AG09309 (cell line): ENCODE measurements at regions not wholly inside any gene's neighbourhood (a gene's known extent, or its start where the extent isn't known, plus 50 kb on each side); places are given as distances from the start of the nearest gene placed in this dataset.

Experiments
- DNase-seq: peaks from one replicate; pipeline ENCODE4 v3.0.0-alpha.2; 2010; ENCODE audit warnings: low read depth
- H3K4me3 ChIP-seq: 2 replicates; pipeline ENCODE4 v1.5.1; 2011; ENCODE audit warnings: mild to moderate bottlenecking, low read depth, low read length, moderate library complexity; ENCODE audit not compliant: control insufficient read depth
- CTCF ChIP-seq: IDR thresholded peaks from 2 replicates; pipeline ENCODE4 v1.5.1; 2011; ENCODE audit warnings: mild to moderate bottlenecking, low read depth, low read length, inconsistent platforms; ENCODE audit not compliant: insufficient read depth, control insufficient read depth; ENCODE audit errors: missing control alignments

DNA sequence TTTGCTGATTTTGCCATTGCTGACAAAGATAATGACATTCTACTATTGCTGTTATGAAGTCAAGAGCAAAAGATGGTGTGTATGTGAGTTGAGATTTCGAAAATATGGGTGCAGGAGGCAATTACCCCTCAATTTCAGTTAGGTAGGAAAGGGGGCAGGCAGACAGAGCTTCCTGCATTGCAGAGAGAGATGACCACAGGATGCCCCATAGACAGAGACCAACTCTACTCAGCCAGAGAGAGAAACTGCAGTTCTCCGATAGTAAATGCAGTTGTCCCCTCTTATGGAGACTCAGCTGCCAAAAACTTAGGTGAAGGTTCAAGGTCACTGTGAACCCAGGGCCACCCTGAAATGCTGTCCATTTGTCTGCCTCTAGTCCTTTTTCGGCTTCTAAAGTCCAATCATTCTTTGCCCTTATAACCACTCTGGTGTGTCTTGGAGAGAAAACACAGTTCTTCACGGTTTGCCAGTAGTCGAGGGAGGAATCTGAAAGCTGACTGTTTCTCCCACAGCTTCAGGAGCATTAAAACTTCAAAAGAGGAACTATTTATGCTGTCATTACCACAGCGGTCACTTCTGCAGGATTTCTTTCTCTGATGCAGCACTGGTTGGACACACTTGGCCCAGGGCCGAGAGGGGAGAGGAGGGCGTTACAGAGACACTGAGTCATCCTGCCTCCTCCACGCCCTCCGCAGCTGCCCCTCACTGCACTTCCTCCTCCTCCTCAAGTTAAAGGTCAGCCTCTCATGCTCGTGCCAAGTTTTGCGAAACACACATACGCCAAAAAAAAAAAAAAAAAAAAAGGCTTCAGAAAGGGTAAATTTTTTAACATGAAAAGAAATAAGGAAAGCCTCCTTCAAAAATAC is 264.3 kb downstream of the FOXO1 start:
- no peak for TF ChIP-seq CTCF
- peak; percentile 86 for DNase-seq
- no peak overlapping the region for H3K4me3 ChIP-seq

DNA sequence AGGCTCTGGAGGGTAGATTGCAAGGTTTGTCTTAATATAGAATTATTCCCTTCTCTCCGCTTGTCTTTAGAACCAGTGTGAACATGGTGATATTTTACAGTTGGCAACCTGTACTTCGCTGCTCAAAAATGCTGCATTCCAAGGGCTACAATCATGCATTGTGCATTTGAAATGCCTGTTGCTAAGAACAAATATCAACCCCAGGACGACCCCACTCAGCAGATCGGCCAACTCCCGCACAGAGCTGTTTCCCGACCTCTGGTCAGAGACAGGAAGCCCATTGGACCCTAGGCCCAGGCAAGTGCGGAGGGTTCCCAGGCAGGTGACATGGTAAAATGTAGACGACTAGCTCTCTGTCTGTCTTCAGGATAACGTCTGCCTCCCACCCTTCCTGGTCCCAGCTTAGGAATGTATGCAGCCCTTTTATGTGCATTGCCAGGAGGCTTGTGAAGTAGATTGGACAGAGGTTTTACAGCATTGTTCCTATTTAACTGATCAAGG is 263.5 kb downstream of the FOXO1 start:
- no peak overlapping the region for H3K4me3 ChIP-seq
- DNase-seq, result no peak
- no peak for TF ChIP-seq CTCF

GRCh38 chr13:40403509-40404241 is 262.8 kb downstream of the FOXO1 start:
- no peak for TF ChIP-seq CTCF
- no peak overlapping the region for H3K4me3 ChIP-seq
- DNase-seq, result no peak

DNA sequence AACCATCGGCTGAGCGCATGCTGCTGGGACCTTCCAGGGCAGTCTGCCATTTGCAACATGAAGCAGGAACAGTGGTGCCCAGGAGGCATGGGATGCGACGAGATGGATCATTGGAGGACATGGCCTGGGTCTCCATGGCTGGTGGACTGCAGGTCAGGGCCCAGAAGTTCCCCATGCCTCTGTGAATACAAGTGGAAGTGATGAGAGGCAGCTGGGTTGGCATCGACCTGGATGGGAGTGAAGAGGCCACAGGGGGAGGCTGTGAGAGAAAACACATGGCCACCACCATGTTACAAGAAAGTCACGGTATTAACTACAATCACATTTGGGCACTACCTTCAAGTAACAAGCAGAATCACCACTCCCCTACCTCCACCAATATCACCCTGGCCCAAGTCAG is 262.0 kb downstream of the FOXO1 start:
- TF ChIP-seq CTCF, result no peak
- no peak for DNase-seq
- H3K4me3 ChIP-seq, result no peak overlapping the region

- TF ChIP-seq CTCF, result no peak
- H3K4me3 ChIP-seq, result no peak overlapping the region
- no peak for DNase-seq
Observed at GRCh38 chr13:40404967-40405716, 261.3 kb downstream of the FOXO1 start.

DNA sequence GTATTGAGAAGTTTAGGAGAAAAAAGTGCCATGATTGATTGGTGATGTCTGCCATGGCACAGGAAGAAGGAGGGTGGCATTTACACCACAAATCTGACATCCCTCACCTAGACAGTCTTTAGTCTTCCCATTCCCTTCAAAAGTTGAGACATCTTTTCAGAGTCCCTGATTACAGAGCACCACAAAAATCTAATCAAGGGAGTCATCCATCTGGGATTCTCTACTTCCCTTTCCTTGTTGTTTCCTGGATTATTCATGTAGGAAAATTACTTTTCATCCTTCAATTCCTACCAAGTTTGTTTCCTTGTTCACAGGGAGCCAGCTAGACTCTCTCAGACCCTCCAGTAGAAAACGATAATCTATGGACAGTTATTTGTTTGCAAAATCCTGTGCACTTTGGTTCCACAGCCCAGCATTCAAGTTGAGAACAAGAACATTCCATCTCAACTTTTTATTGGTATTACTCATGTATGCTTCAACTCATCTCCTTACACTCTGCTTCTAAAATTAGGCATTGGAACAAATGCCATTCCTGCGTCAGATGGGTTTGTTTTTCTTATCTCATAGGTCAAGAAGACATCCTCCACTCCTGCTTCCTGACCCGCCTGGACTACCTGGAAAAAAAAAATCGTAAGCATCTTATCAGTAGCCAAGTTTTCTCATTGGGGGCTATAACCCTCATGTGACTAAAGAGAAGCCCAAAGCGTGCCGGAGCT is 259.9 kb downstream of the FOXO1 start:
- no peak for TF ChIP-seq CTCF
- DNase-seq, result peak; percentile 70
- no peak overlapping the region for H3K4me3 ChIP-seq
